ENCODE measurements at regions not wholly inside any gene's neighbourhood (a gene's known extent, or its start where the extent isn't known, plus 50 kb on each side); places are given as distances from the start of the nearest gene placed in this dataset.

- H3K9me3 ChIP-seq: no peaks in the 10 kb centered on the region
- H3K4me3 ChIP-seq: no peak overlapping the region
- H3K4me1 ChIP-seq: no peaks in the 10 kb centered on the region
- DNase-seq: no peak
- no peaks in the 10 kb centered on the region for H3K36me3 ChIP-seq
- TF ChIP-seq CTCF (IDR thresholded peaks at IDR 0.05): no peak
- H3K27me3 ChIP-seq: no peaks in the 10 kb centered on the region
- no peak overlapping the region for H3K27ac ChIP-seq
These were observed 289.7 kb upstream of the ZFHX3 start for GRCh38 chr16:73337373-73338296.

GRCh38 chr16:73329358-73330286, 281.7 kb upstream of the ZFHX3 start:
- TF ChIP-seq CTCF (IDR thresholded peaks at IDR 0.05) (peak in 3 of 6 experiments; percentile 28 to 31 (median 28)), POLR2A (IDR thresholded peaks at IDR 0.05) (no peak)
- peak in 1 of 3 donors; percentile 46 for DNase-seq
- H3K27me3 ChIP-seq: no peaks in the 10 kb centered on the region
- no peaks in the 10 kb centered on the region for H3K36me3 ChIP-seq
- no peak overlapping the region for H3K27ac ChIP-seq
- no peaks in the 10 kb centered on the region for H3K4me1 ChIP-seq
- no peak overlapping the region for H3K4me3 ChIP-seq
- H3K9me3 ChIP-seq: no peaks in the 10 kb centered on the region

- H3K9me3 ChIP-seq: no peaks in the 10 kb centered on the region
- TF ChIP-seq POLR2A (IDR thresholded peaks at IDR 0.05) (no peak), CTCF (IDR thresholded peaks at IDR 0.05) (no peak)
- H3K27me3 ChIP-seq: no peaks in the 10 kb centered on the region
- DNase-seq: no peak
- no peaks in the 10 kb centered on the region for H3K36me3 ChIP-seq
- H3K4me1 ChIP-seq: no peaks in the 10 kb centered on the region
- H3K27ac ChIP-seq: no peak overlapping the region
- H3K4me3 ChIP-seq: no peak overlapping the region
These were observed 279.0 kb upstream of the ZFHX3 start for GRCh38 chr16:73326770-73327470.

GRCh38 chr16:73326221-73326620, 278.3 kb upstream of the ZFHX3 start:
- no peaks in the 10 kb centered on the region for H3K9me3 ChIP-seq
- H3K27me3 ChIP-seq: no peaks in the 10 kb centered on the region
- H3K36me3 ChIP-seq: no peaks in the 10 kb centered on the region
- DNase-seq: no peak
- H3K4me1 ChIP-seq: no peaks in the 10 kb centered on the region
- H3K4me3 ChIP-seq: no peak overlapping the region
- H3K27ac ChIP-seq: no peak overlapping the region
- TF ChIP-seq CTCF (IDR thresholded peaks at IDR 0.05): no peak
- TF ChIP-seq POLR2A (IDR thresholded peaks at IDR 0.05): no peak

GRCh38 chr16:73323880-73324279, 276.0 kb upstream of the ZFHX3 start:
- TF ChIP-seq POLR2A (IDR thresholded peaks at IDR 0.05): no peak
- no peaks in the 10 kb centered on the region for H3K4me1 ChIP-seq
- no peaks in the 10 kb centered on the region for H3K36me3 ChIP-seq
- DNase-seq: no peak
- H3K27ac ChIP-seq: no peak overlapping the region
- no peak overlapping the region for H3K4me3 ChIP-seq
- H3K27me3 ChIP-seq: no peaks in the 10 kb centered on the region
- H3K9me3 ChIP-seq: no peaks in the 10 kb centered on the region
